HAP-1 (cell line): ENCODE measurements at regions not wholly inside any gene's neighbourhood (a gene's known extent, or its start where the extent isn't known, plus 50 kb on each side); places are given as distances from the start of the nearest gene placed in this dataset.

ENCODE experiments used
- DNase-seq, 2 experiments: peaks; one replicate each; pipeline ENCODE4 v3.0.0-alpha.2; 2016 to 2020; ENCODE audit warnings: low spot score in 2 of 2
- H3K27me3 ChIP-seq: fragments of 250-450 bp; sonication (Bioruptor Pico); 2 replicates; pipeline ENCODE4 v1.5.1; 2020; ENCODE audit warnings: low read depth, mild to moderate bottlenecking, moderate library complexity
- H3K36me3 ChIP-seq: fragments of 250-450 bp; sonication (Bioruptor Pico); replicated peaks from 2 replicates; pipeline ENCODE4 v1.5.1; 2020; ENCODE audit warnings: mild to moderate bottlenecking
- H3K4me1 ChIP-seq: fragments of 250-450 bp; sonication (Bioruptor Pico); 2 replicates; pipeline ENCODE4 v1.5.1; 2020; ENCODE audit warnings: mild to moderate bottlenecking
- H3K4me3 ChIP-seq: fragments of 250-450 bp; sonication (Bioruptor Pico); 2 replicates; pipeline ENCODE4 v1.5.1; 2020; ENCODE audit warnings: mild to moderate bottlenecking, moderate library complexity
- H3K9me3 ChIP-seq: fragments of 250-450 bp; sonication (Bioruptor Pico); 2 replicates; pipeline ENCODE4 v1.5.1; 2020; ENCODE audit warnings: mild to moderate bottlenecking, moderate library complexity
- in situ Hi-C: fragments of 300-500 bp; cut with MboI; formaldehyde crosslinking; loops from 3 replicates; pipeline ENCODE4 v1.14.3; 2020; ENCODE audit warnings: low sequenced_read_pairs, inconsistent platforms, mixed read lengths

- Histone ChIP-seq H3K4me1 (peaks cover 7% of the 10 kb centered on the region), H3K27me3 (no peaks in the 10 kb centered on the region), H3K9me3 (no peaks in the 10 kb centered on the region), H3K36me3 (no peaks in the 10 kb centered on the region), H3K4me3 (no peak overlapping the region)
- in situ Hi-C loops = no loop called here
- DNase-seq = no peak
Observed at GRCh38 chr2:120910956-120911951, 175.6 kb downstream of the GLI2 start.

- Histone ChIP-seq H3K9me3 (no peaks in the 10 kb centered on the region), H3K4me1 (peaks cover 7% of the 10 kb centered on the region), H3K4me3 (no peak overlapping the region), H3K36me3 (no peaks in the 10 kb centered on the region), H3K27me3 (no peaks in the 10 kb centered on the region)
- in situ Hi-C loops = no loop called here
- peak; percentile 34 to 64 for DNase-seq
Observed at GRCh38 chr2:120912101-120912985, 176.7 kb downstream of the GLI2 start.

- H3K4me1 ChIP-seq = peaks cover 7% of the 10 kb centered on the region
- H3K36me3 ChIP-seq = no peaks in the 10 kb centered on the region
- H3K27me3 ChIP-seq = no peaks in the 10 kb centered on the region
- H3K4me3 ChIP-seq = no peak overlapping the region
- in situ Hi-C loops = no loop called here
- no peaks in the 10 kb centered on the region for H3K9me3 ChIP-seq
- DNase-seq = no peak
Observed at GRCh38 chr2:120913972-120914838, 178.5 kb downstream of the GLI2 start.

- no peaks in the 10 kb centered on the region for H3K27me3 ChIP-seq
- H3K4me1 ChIP-seq = peaks cover 7% of the 10 kb centered on the region
- H3K4me3 ChIP-seq = no peak overlapping the region
- no peaks in the 10 kb centered on the region for H3K9me3 ChIP-seq
- no peak for DNase-seq
- in situ Hi-C loops = no loop called here
- H3K36me3 ChIP-seq = no peaks in the 10 kb centered on the region
Observed at GRCh38 chr2:120914839-120915521, 179.3 kb downstream of the GLI2 start.

GRCh38 chr2:120915670-120916069, 180.0 kb downstream of the GLI2 start:
- DNase-seq = no peak

GRCh38 chr2:120916446-120916845, 180.8 kb downstream of the GLI2 start:
- in situ Hi-C loops = no loop called here
- Histone ChIP-seq H3K9me3 (no peaks in the 10 kb centered on the region), H3K4me1 (peaks cover 7% of the 10 kb centered on the region), H3K36me3 (no peaks in the 10 kb centered on the region), H3K4me3 (no peak overlapping the region), H3K27me3 (no peaks in the 10 kb centered on the region)
- no peak for DNase-seq

More at GRCh38 chr2:120915670-120916069, 180.0 kb downstream of the GLI2 start:
- Histone ChIP-seq H3K4me3 (no peak overlapping the region), H3K9me3 (no peaks in the 10 kb centered on the region), H3K36me3 (no peaks in the 10 kb centered on the region), H3K4me1 (peaks cover 7% of the 10 kb centered on the region), H3K27me3 (no peaks in the 10 kb centered on the region)
- in situ Hi-C loops = no loop called here

- in situ Hi-C loops = no loop called here
Observed at GRCh38 chr2:120917886-120918285, 182.2 kb downstream of the GLI2 start.

GRCh38 chr2:120919216-120919615, 183.5 kb downstream of the GLI2 start:
- no peaks in the 10 kb centered on the region for H3K4me1 ChIP-seq
- in situ Hi-C loops = no loop called here
- no peaks in the 10 kb centered on the region for H3K9me3 ChIP-seq
- H3K36me3 ChIP-seq = no peaks in the 10 kb centered on the region
- no peaks in the 10 kb centered on the region for H3K27me3 ChIP-seq
- no peak overlapping the region for H3K4me3 ChIP-seq
- DNase-seq = no peak

More at GRCh38 chr2:120917886-120918285, 182.2 kb downstream of the GLI2 start:
- Histone ChIP-seq H3K4me3 (no peak overlapping the region), H3K4me1 (peaks cover 1% of the 10 kb centered on the region), H3K9me3 (no peaks in the 10 kb centered on the region), H3K27me3 (no peaks in the 10 kb centered on the region), H3K36me3 (no peaks in the 10 kb centered on the region)
- DNase-seq = no peak

GRCh38 chr2:120919771-120920453, 184.2 kb downstream of the GLI2 start:
- Histone ChIP-seq H3K4me3 (no peak overlapping the region), H3K36me3 (no peaks in the 10 kb centered on the region), H3K27me3 (no peaks in the 10 kb centered on the region), H3K4me1 (no peaks in the 10 kb centered on the region; the same call in 1 of the 2 replicates), H3K9me3 (no peaks in the 10 kb centered on the region)
- DNase-seq = no peak
- in situ Hi-C loops = no loop called here

- H3K4me1 ChIP-seq = peaks cover 6% of the 10 kb centered on the region
Observed at GRCh38 chr2:120920454-120921148, 184.9 kb downstream of the GLI2 start.

GRCh38 chr2:120921457-120921856, 185.8 kb downstream of the GLI2 start:
- Histone ChIP-seq H3K36me3 (no peaks in the 10 kb centered on the region), H3K4me1 (peaks cover 12% of the 10 kb centered on the region), H3K27me3 (no peaks in the 10 kb centered on the region), H3K9me3 (no peaks in the 10 kb centered on the region), H3K4me3 (no peak overlapping the region)
- in situ Hi-C loops = no loop called here
- DNase-seq = no peak

More at GRCh38 chr2:120920454-120921148, 184.9 kb downstream of the GLI2 start:
- H3K36me3 ChIP-seq = no peaks in the 10 kb centered on the region
- in situ Hi-C loops = no loop called here
- no peaks in the 10 kb centered on the region for H3K9me3 ChIP-seq
- no peak overlapping the region for H3K4me3 ChIP-seq
- H3K27me3 ChIP-seq = no peaks in the 10 kb centered on the region
- DNase-seq = no peak
